GM18909 (cell line): ENCODE measurements at regions not wholly inside any gene's neighbourhood (a gene's known extent, or its start where the extent isn't known, plus 50 kb on each side); places are given as distances from the start of the nearest gene placed in this dataset.
"Not testable (repeated sequence)": the region's sequence is repeated elsewhere in the genome, so short reads cannot be mapped to it uniquely, and the experiment has no call there.

Experiments
- ATAC-seq: cut with Tn5 transposase; IDR thresholded peaks from one replicate; pipeline ENCODE4 v1.9.1; 2021; ENCODE audit warnings: mild to moderate bottlenecking; ENCODE audit not compliant: unreplicated experiment, poor library complexity

GRCh38 chr12:65715961-65716360, 108.3 kb upstream of the HMGA2 start:
- ATAC-seq = no peak

- ATAC-seq = no peak
These were observed 103.8 kb upstream of the HMGA2 start for GRCh38 chr12:65720136-65721130.

- ATAC-seq = no peak
These were observed 102.6 kb upstream of the HMGA2 start for GRCh38 chr12:65721541-65722190.

- ATAC-seq = no peak
These were observed 98.9 kb upstream of the HMGA2 start for GRCh38 chr12:65725376-65725775.

GRCh38 chr12:65728455-65728847, 95.8 kb upstream of the HMGA2 start:
- no peak for ATAC-seq

GRCh38 chr12:65728848-65729793, 95.2 kb upstream of the HMGA2 start:
- ATAC-seq = no peak

- no peak for ATAC-seq
These were observed 92.5 kb upstream of the HMGA2 start for GRCh38 chr12:65731771-65732170.

- ATAC-seq = not testable (repeated sequence)
These were observed 90.6 kb upstream of the HMGA2 start for GRCh38 chr12:65733643-65734042.

GRCh38 chr12:65734226-65734625, 90.1 kb upstream of the HMGA2 start:
- no peak for ATAC-seq

GRCh38 chr12:65739606-65740005, 84.7 kb upstream of the HMGA2 start:
- ATAC-seq = no peak

- peak; percentile 6 for ATAC-seq
These were observed 83.8 kb upstream of the HMGA2 start for GRCh38 chr12:65740506-65740872.

GRCh38 chr12:65740873-65741600, 83.2 kb upstream of the HMGA2 start:
- ATAC-seq = peak; percentile 73

GRCh38 chr12:65741656-65742017, 82.6 kb upstream of the HMGA2 start:
- ATAC-seq = peak; percentile 18

- no peak for ATAC-seq
These were observed 82.0 kb upstream of the HMGA2 start for GRCh38 chr12:65742018-65743010.

GRCh38 chr12:65744236-65744840, 79.9 kb upstream of the HMGA2 start:
- not testable (repeated sequence) for ATAC-seq

- ATAC-seq = no peak
These were observed 76.9 kb upstream of the HMGA2 start for GRCh38 chr12:65747338-65747737.

- no peak for ATAC-seq
These were observed 76.0 kb upstream of the HMGA2 start for GRCh38 chr12:65748332-65748731.

GRCh38 chr12:65754290-65754689, 70.0 kb upstream of the HMGA2 start:
- ATAC-seq = no peak
